Neural cell (in vitro differentiated cells): ENCODE measurements at regions not wholly inside any gene's neighbourhood (a gene's known extent, or its start where the extent isn't known, plus 50 kb on each side); places are given as distances from the start of the nearest gene placed in this dataset.

Experiments used
- H2AFZ ChIP-seq: fragments of 200-600, 300-800 bp; sonication (generic), shearing (Covaris generic); 2 replicates; pipeline ENCODE4 v1.6.0; 2014; ENCODE audit warnings: low read depth, mild to moderate bottlenecking, antibody characterized with exemption, low read length, moderate library complexity
- H3F3A ChIP-seq: fragments of 200-600 bp; shearing (Covaris generic); 2 replicates; pipeline ENCODE4 v1.6.1; 2016; ENCODE audit warnings: mild to moderate bottlenecking, moderate library complexity, mixed read lengths, antibody characterized with exemption, low read length; ENCODE audit not compliant: insufficient read depth, poor library complexity, severe bottlenecking
- H3K27ac ChIP-seq: fragments of 200-600, 300-800 bp; sonication (generic), shearing (Covaris generic); 2 replicates; pipeline ENCODE4 v1.5.1; 2014; ENCODE audit warnings: mild to moderate bottlenecking, low read length, moderate library complexity
- H3K27me3 ChIP-seq: fragments of 300-800, 200-600 bp; sonication (generic), shearing (Covaris generic); 2 replicates; pipeline ENCODE4 v1.6.0; 2014; ENCODE audit warnings: mild to moderate bottlenecking, low read depth, low read length, moderate library complexity; ENCODE audit not compliant: insufficient read depth
- H3K36me3 ChIP-seq: fragments of 300-800, 200-600 bp; sonication (generic), shearing (Covaris generic); 2 replicates; pipeline ENCODE4 v1.5.1; 2014; ENCODE audit warnings: mild to moderate bottlenecking, antibody characterized with exemption, low read length, moderate library complexity; ENCODE audit not compliant: insufficient read depth
- H3K4me2 ChIP-seq: fragments of 300-800, 200-600 bp; sonication (generic), shearing (Covaris generic); 2 replicates; pipeline ENCODE4 v1.6.0; 2014; ENCODE audit warnings: mild to moderate bottlenecking, low read length
- H3K4me3 ChIP-seq: fragments of 300-800, 200-600 bp; sonication (generic), shearing (Covaris generic); 2 replicates; pipeline ENCODE4 v1.5.1; 2014; ENCODE audit warnings: mild to moderate bottlenecking, low read length, moderate library complexity
- H3K79me2 ChIP-seq: fragments of 200-600 bp; shearing (Covaris generic); replicated peaks from 2 replicates; pipeline ENCODE4 v1.6.0; 2014; ENCODE audit warnings: mild to moderate bottlenecking, low read length, moderate library complexity; ENCODE audit not compliant: insufficient read depth
- H3K9ac ChIP-seq: fragments of 300-800, 200-600 bp; sonication (generic), shearing (Covaris generic); 2 replicates; pipeline ENCODE4 v1.6.1; 2016; ENCODE audit warnings: mild to moderate bottlenecking, low read length, mixed read lengths
- H3K9me2 ChIP-seq: fragments of 200-600 bp; shearing (Covaris generic); 2 replicates; pipeline ENCODE4 v1.6.1; 2016; ENCODE audit warnings: mild to moderate bottlenecking, low read length, mixed read lengths; ENCODE audit not compliant: insufficient read depth
- H3K9me3 ChIP-seq: fragments of 200-600, 300-800 bp; sonication (generic), shearing (Covaris generic); 2 replicates; pipeline ENCODE4 v1.6.1; 2016; ENCODE audit warnings: mild to moderate bottlenecking, mixed run types, low read length, moderate library complexity, mixed read lengths
- H4K20me1 ChIP-seq: fragments of 200-600 bp; shearing (Covaris generic); 2 replicates; pipeline ENCODE4 v1.6.1; 2016; ENCODE audit warnings: mild to moderate bottlenecking, mixed run types; ENCODE audit not compliant: insufficient read depth
- CTCF ChIP-seq: fragments of 450-650 bp; IDR thresholded peaks from 2 replicates; pipeline ENCODE4 v1.5.1; 2014; ENCODE audit warnings: antibody characterized with exemption, mild to moderate bottlenecking, moderate library complexity; ENCODE audit not compliant: poor library complexity, severe bottlenecking
- EP300 ChIP-seq: fragments of 450-650 bp; conservative IDR thresholded peaks from 2 replicates; pipeline ENCODE4 v1.6.1; 2014; ENCODE audit warnings: antibody characterized with exemption, mild to moderate bottlenecking, moderate library complexity; ENCODE audit not compliant: poor library complexity, severe bottlenecking
- EZH2 ChIP-seq: fragments of 200-600, 300-800 bp; shearing (Covaris generic), sonication (generic); IDR thresholded peaks from 2 replicates; pipeline ENCODE4 v1.6.1; 2014; ENCODE audit warnings: antibody characterized with exemption, low read length, borderline replicate concordance, mild to moderate bottlenecking; ENCODE audit not compliant: insufficient read depth, poor library complexity, severe bottlenecking
- MXI1 ChIP-seq: fragments of 450-650 bp; conservative IDR thresholded peaks from 2 replicates; pipeline ENCODE4 v1.6.1; 2014; ENCODE audit warnings: antibody characterized with exemption, mild to moderate bottlenecking; ENCODE audit not compliant: poor library complexity, severe bottlenecking
- POLR2AphosphoS5 ChIP-seq: IDR thresholded peaks from 2 replicates; pipeline ENCODE4 v1.6.1; 2012
- RAD21 ChIP-seq: fragments of 450-650 bp; conservative IDR thresholded peaks from 2 replicates; pipeline ENCODE4 v1.6.1; 2014; ENCODE audit warnings: antibody characterized with exemption, mild to moderate bottlenecking, moderate library complexity
- REST ChIP-seq: IDR thresholded peaks from 2 replicates; pipeline ENCODE4 v1.6.1; 2012; ENCODE audit warnings: borderline replicate concordance
- SMC3 ChIP-seq: fragments of 450-650 bp; conservative IDR thresholded peaks from 2 replicates; pipeline ENCODE4 v1.6.1; 2014; ENCODE audit warnings: antibody characterized with exemption, mild to moderate bottlenecking, moderate library complexity; ENCODE audit not compliant: poor library complexity
- TAF1 ChIP-seq: IDR thresholded peaks from 2 replicates; pipeline ENCODE4 v1.6.1; 2012; ENCODE audit warnings: low read depth

GRCh38 chr6:85747093-85747492, 104.4 kb upstream of the SYNCRIP start:
- H3K9me2 ChIP-seq: no peaks in the 10 kb centered on the region
- H3K4me2 ChIP-seq: no peak overlapping the region
- H3K9me3 ChIP-seq: no peaks in the 10 kb centered on the region
- H3F3A ChIP-seq: no peaks in the 10 kb centered on the region
- H3K79me2 ChIP-seq: no peaks in the 10 kb centered on the region
- H4K20me1 ChIP-seq: no peaks in the 10 kb centered on the region
- no peak overlapping the region for H3K27ac ChIP-seq
- H3K36me3 ChIP-seq: no peaks in the 10 kb centered on the region
- no peak overlapping the region for H3K9ac ChIP-seq
- no peak overlapping the region for H2AFZ ChIP-seq
- no peak overlapping the region for H3K4me3 ChIP-seq
- no peaks in the 10 kb centered on the region for H3K27me3 ChIP-seq
- no peak for TF ChIP-seq EP300
- TF ChIP-seq POLR2AphosphoS5: no peak
- TF ChIP-seq SMC3: no peak
- TF ChIP-seq EZH2: no peak
- TF ChIP-seq REST: no peak
- no peak for TF ChIP-seq MXI1
- TF ChIP-seq RAD21: no peak
- TF ChIP-seq CTCF: no peak
- TF ChIP-seq TAF1: no peak

GRCh38 chr6:85744433-85744970, 101.8 kb upstream of the SYNCRIP start:
- H3K4me2 ChIP-seq: no peak overlapping the region
- no peak overlapping the region for H3K4me3 ChIP-seq
- H2AFZ ChIP-seq: no peak overlapping the region
- no peak overlapping the region for H3K27ac ChIP-seq
- no peaks in the 10 kb centered on the region for H3K27me3 ChIP-seq
- TF ChIP-seq SMC3 (no peak), TAF1 (no peak), EP300 (no peak), CTCF (no peak), MXI1 (no peak), POLR2AphosphoS5 (no peak), REST (no peak), EZH2 (no peak), RAD21 (no peak)
- no peaks in the 10 kb centered on the region for H4K20me1 ChIP-seq
- no peaks in the 10 kb centered on the region for H3K36me3 ChIP-seq
- H3K9me3 ChIP-seq: no peaks in the 10 kb centered on the region
- no peaks in the 10 kb centered on the region for H3K9me2 ChIP-seq
- H3F3A ChIP-seq: no peaks in the 10 kb centered on the region
- H3K79me2 ChIP-seq: no peaks in the 10 kb centered on the region
- no peak overlapping the region for H3K9ac ChIP-seq
